ENCODE measurements at regions not wholly inside any gene's neighbourhood (a gene's known extent, or its start where the extent isn't known, plus 50 kb on each side); places are given as distances from the start of the nearest gene placed in this dataset.
"Not testable (repeated sequence)": the region's sequence is repeated elsewhere in the genome, so short reads cannot be mapped to it uniquely, and the experiment has no call there.

- no peak for DNase-seq (ENCODE audit: insufficient read length, low spot score)
- no peak for FAIRE-seq
These were observed 525.7 kb downstream of the RAB28 start for GRCh38 chr4:12958436-12958835.

- no peak for FAIRE-seq
- DNase-seq (ENCODE audit: insufficient read length, low spot score): no peak
These were observed 527.0 kb downstream of the RAB28 start for GRCh38 chr4:12957108-12957507.

DNA sequence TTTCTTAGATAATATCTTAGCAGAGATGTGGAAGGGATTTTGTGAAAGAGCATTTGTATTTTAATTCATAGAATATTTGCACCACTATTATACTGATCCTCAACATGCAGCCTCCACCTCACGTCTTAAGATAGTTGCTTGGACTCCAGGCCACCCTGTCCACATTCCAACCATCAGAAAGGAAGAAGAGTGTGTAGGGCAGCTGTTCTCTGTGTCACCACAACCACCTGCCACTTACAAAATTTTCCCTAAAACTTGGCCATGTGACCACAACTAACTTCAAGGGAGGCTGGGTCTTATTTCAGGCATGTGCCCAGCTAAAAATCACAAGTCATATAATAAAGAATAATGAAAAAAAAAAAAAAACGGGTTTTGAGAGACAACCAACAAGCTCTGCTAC is 528.1 kb downstream of the RAB28 start:
- FAIRE-seq: no peak
- DNase-seq (ENCODE audit: insufficient read length, low spot score): no peak

- FAIRE-seq: no peak
- no peak for DNase-seq (ENCODE audit: insufficient read length, low spot score)
These were observed 534.2 kb downstream of the RAB28 start for GRCh38 chr4:12949719-12950490.

- no peak for DNase-seq (ENCODE audit: insufficient read length, low spot score)
- FAIRE-seq: no peak
These were observed 541.1 kb downstream of the RAB28 start for GRCh38 chr4:12943069-12943468.

- DNase-seq (ENCODE audit: insufficient read length, low spot score): no peak
- no peak for FAIRE-seq
These were observed 550.3 kb downstream of the RAB28 start for GRCh38 chr4:12933760-12934221.

DNA sequence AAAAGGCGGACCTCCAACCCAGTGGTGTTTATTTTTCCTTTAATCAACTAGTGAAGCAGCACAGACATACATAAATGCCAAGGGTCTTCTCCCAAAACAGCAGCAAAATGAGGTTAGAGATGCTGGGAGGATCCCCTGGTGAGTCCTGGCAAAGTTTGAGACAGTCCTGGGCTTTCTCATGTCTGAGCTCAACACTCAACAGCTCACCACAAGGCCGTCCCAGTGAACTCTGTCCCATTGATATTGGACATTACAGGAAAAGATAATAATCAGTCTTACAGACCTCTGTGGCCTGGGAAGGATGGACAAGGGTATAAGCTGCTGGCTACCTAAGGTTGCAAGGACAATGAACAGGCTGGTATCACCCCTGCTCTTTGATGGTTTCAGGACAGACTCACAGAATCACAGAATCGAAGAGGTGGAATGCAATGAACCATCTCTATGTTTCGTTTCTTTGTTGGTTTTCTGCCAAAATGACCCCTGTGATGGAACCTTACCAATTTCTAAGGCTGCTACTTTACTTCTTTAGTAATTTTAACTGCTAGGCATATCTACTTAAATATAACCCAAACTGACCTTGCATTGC is 551.8 kb downstream of the RAB28 start:
- DNase-seq (ENCODE audit: insufficient read length, low spot score) (no peak), FAIRE-seq (no peak)

DNA sequence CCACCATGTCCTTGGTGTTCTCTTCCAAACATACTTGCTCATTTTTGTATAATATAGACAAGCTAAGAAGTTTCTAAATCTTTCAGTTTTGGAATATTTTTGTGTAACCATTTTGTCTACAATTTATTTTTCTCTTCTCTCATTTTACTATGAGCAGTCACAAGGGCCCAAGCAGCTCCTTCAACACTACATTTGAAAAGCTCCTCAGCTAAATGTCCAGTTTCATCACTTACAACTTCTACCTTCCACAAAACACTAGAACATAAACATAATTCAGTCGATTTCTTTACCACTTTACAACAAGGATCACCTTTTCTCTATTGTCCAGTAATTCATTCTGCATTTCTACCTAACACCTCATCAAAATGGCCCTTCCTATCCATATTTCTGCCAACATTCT is 554.4 kb downstream of the RAB28 start:
- DNase-seq (ENCODE audit: insufficient read length, low spot score) (no peak), FAIRE-seq (no peak)

- FAIRE-seq (no peak), DNase-seq (ENCODE audit: insufficient read length, low spot score) (no peak)
These were observed 555.4 kb downstream of the RAB28 start for GRCh38 chr4:12928751-12929150.

- FAIRE-seq (no peak), DNase-seq (ENCODE audit: insufficient read length, low spot score) (no peak)
These were observed 557.7 kb downstream of the RAB28 start for GRCh38 chr4:12926189-12927066.

GRCh38 chr4:12924728-12925320 is 559.3 kb downstream of the RAB28 start:
- FAIRE-seq: no peak

GRCh38 chr4:12924253-12924652 is 559.9 kb downstream of the RAB28 start:
- no peak for DNase-seq (ENCODE audit: insufficient read length, low spot score)
- FAIRE-seq: no peak

More at GRCh38 chr4:12924728-12925320, 559.3 kb downstream of the RAB28 start:
- DNase-seq (ENCODE audit: insufficient read length, low spot score): no peak

- no peak for DNase-seq (ENCODE audit: insufficient read length, low spot score)
- FAIRE-seq: no peak
These were observed 571.2 kb downstream of the RAB28 start for GRCh38 chr4:12912896-12913418.

DNA sequence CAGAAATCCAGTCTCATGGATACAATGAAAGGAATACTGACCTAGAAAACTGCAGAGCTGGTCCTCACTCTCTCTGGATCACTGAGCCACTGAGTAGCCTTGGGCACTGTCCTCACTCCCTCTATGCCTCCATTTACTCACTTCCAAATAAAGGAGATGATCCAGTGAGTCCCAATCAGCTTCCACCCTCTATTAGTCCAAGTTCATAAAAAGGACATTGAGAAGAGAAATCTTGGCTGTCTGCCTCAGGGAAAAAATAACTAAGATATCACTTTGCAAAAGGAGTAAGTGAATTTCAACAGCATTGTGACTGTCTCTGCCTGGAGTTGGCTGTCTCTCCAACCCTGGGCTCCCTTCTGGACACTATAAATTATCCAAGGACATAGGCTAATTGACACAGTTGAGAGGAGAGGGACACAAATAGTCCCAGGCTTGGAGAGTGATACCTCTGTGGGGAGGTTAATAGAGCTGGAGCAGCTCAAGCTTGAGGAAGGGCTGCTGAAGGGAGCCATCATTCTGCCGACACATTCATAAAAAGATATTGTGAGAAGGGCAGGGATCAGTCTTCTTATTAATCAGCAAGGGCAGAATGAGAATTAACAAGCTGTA is 572.3 kb downstream of the RAB28 start:
- DNase-seq (ENCODE audit: insufficient read length, low spot score) (no peak), FAIRE-seq (no peak)

- DNase-seq (ENCODE audit: insufficient read length, low spot score); FAIRE-seq: not testable (repeated sequence)
These were observed 580.5 kb downstream of the RAB28 start for GRCh38 chr4:12903640-12904039.

- DNase-seq (ENCODE audit: insufficient read length, low spot score): no peak
- FAIRE-seq: no peak
These were observed 581.4 kb downstream of the RAB28 start for GRCh38 chr4:12902735-12903134.

- FAIRE-seq (no peak), DNase-seq (ENCODE audit: insufficient read length, low spot score) (no peak)
These were observed 586.2 kb downstream of the RAB28 start for GRCh38 chr4:12897954-12898353.

GRCh38 chr4:12894062-12894461 is 590.1 kb downstream of the RAB28 start:
- FAIRE-seq: no peak
- DNase-seq (ENCODE audit: insufficient read length, low spot score): no peak

DNA sequence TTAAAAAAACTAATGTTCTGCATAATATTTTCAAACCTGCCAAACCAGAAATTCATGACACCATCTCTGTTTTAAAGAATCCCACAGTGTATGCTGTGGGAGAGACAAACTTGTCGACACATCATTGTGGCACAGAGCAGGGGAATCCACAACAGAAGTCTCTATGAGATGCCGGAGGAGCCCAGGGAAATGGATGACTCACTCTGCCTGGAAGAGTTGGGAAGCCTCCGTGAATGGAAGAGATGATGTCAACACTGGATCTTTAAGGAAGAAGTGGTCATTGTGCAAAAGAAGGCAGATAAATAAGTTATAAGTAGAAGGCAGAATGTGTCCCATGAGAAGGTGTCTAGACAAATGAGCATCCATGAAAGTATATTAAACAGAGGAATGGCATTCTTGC is 595.1 kb downstream of the RAB28 start:
- DNase-seq (ENCODE audit: insufficient read length, low spot score): no peak

More for the DNA sequence above, 595.1 kb downstream of the RAB28 start:
- FAIRE-seq: no peak
